HG03521 (cell line): ENCODE measurements at regions not wholly inside any gene's neighbourhood (a gene's known extent, or its start where the extent isn't known, plus 50 kb on each side); places are given as distances from the start of the nearest gene placed in this dataset.

Experiments used
- ATAC-seq: cut with Tn5 transposase; IDR thresholded peaks from one replicate; pipeline ENCODE4 v1.9.1; 2021; ENCODE audit warnings: mild to moderate bottlenecking, moderate library complexity; ENCODE audit not compliant: unreplicated experiment

DNA sequence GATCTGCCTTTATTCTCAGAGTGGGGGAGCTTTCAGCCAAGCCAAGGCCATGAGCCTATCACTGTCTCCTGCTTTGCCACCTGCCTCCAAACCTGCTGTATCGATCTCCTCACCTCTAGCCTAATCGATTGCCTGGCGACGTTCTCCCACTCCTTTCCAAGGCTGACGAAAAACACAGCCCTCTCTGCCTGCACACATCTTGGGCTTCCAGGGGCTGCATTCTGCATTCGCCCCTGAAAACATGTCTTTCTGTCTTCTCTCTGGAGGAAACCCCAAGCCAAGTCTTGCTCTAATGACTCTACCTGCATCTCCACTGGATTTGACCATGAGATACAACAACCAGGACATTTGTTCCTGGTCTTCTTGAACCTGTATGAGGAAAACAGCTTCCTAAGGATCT is 540.7 kb downstream of the BCL11B start:
- no peak for ATAC-seq

DNA sequence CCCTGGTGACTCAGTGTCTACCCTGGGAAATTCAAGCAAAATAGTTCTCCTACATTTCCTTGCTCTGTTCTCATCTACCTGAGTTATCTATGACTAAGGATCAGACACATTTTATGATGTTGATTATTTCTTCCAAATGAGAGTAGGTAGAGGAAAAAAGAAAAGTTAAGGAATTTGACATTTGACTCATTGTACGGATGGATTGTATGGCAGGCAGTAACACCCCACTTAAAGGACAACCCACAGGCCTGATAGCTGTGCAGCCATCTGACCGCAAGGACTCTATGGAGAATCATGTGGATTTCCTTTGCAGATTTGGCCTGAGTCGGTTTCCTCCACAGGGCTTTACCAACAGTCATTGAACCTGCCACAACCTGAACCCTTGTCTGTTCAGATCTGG is 540.3 kb downstream of the BCL11B start:
- no peak for ATAC-seq

DNA sequence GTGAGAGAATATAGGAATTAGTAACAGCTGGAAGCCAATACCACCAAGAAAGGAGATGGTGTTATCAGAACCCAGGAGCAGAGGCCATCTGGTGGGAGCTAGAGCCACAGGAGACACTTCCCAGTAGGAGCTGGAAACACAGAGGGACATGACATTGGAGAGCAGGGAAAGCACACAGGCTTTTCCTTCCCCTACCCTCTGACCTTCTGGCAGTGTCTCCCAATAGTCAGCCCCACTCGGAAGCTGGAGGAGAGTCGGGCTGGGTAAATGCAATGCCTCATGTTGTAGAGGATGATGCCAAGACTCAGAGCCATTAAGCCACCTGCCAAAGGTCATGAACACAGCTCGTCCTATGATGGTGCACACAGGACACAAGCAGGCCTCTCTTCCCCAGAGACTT is 538.5 kb downstream of the BCL11B start:
- no peak for ATAC-seq

DNA sequence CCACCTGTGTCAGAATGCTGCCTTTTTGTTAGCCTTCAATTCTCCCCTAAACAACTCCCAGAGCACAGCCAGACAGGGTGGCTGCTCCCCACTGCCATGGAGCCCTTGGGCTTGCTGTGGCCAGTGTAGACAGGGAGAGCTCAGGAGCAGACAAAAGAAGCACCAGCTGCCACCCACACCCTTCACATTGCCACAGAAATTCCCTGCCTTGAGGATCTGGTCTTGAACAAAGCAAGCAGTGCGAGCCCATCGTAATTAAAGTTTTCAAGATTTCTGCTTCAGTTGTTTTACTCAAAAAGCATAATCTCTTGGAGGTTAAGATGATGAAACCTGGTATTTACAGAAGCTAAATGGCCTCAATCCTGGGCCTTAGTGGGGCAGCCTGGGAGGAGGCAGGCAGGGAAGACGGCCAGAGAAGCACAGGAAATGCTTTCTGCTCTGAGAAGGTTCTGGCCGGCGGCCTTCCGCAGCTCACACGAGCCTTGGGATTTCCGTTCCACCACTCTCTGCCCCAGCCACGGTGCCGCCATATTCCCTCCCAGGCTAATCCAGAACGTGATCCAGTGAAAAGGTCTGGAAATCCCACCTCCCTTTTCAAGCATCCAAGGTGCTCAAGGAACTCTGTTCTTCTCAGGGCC is 535.2 kb downstream of the BCL11B start:
- no peak for ATAC-seq

DNA sequence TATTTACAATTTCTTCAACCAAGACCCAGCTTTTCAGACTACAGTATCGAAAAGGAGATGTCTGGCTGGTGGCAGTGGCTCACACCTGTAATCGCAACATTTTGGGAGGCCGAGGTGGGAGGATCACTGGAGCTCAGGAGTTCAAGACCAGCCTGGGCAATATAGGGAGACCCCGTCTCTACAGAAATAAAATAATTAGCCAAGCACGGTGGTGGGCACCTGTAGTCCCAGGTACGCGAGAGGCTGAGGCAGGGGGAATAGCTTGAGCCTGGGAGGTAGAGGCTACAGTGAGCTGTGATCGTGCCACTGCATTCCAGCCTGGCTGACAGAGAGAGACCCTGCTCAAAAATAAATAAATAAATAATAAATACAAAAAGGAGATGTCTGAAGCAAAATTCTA is 530.5 kb downstream of the BCL11B start:
- no peak for ATAC-seq

DNA sequence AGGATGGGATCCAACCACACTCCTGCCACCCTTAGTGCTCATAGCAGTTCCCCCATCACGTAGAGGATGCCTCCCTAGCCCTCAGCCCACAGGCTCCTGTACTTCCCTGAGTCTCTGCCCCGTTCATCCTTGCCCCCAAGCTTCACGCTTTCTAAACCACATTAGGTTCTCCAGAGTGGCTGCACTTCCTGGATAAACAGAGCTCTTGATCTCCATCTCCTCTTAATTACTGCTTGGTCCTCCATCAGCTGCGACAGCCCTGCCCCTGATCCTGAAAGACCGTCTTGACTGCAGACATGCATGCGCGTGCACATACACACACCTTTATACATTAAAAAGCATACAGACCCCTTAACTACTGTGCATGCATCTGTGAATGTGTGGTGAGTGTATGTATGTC is 530.0 kb downstream of the BCL11B start:
- ATAC-seq = no peak

DNA sequence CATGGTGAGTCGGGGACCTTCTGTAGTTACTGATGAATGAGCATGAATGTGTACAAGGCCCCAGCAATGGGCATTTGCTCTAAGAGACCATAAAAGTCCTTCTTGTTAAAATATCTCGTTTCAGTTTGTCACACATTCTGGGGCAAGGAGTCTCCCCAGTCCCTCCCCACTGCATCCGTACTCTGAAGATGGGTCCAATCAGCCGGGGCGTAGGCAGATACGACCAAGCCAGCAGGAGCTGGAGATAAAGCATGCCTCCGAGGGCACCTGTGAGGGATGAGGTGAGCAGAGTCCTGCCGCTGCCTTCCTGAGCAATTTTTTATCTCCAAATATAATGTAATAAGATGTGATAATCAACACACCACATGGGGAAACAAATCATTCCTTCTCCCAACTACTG is 528.5 kb downstream of the BCL11B start:
- ATAC-seq = no peak

DNA sequence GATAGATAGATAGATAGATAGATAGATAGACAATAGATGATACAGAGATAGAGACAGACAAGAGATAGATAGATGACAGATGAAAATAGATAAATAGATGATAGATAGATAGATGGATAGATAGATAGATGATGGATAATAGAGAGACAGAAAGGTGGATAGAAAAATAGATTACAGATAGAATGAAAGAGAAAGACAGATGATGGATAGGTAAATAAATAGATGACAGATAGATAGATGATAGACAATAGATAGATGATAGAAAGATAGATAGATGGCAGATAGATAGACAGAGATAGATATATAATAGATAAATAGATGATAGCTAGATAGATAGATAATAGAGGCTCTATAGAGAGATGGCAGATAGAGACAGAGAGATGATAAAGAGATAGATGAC is 523.0 kb downstream of the BCL11B start:
- no peak for ATAC-seq

DNA sequence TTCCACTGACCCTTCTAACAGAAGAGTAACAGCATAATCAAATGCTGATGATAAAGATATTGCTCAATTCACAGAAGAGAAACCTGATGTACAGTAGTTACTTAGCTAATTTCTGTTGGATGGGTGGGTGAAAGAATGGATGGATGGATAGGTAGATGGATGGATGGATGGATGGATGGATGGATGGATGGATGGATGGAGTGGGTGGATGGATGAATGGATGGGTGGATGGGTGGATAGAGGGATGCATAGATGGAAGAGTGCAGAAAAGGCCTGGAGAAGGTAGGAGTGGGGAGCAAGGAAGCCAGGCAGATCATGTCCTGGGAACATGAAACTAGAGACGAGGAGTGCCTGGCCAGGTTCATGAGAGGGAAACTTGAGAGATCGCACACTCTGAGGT is 520.9 kb downstream of the BCL11B start:
- no peak for ATAC-seq

DNA sequence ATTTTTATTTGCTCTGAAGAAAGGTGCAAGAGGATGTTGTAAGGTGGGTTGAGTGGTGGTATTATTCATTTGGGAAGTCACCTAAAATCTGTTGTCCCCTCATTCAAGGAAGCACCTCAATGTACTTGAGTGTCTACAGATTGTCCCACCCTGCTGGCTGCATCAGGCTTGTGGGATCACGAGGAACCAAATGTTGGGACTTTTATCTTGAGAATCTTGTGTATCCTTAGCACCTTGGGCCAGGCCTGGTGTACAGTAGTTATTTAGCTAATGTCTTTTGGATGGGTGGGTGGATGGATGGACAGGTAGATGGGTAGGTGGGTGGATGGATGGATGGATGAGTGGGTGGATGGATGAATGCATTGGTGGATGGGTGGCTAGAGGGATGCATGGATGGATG is 519.3 kb downstream of the BCL11B start:
- no peak for ATAC-seq

DNA sequence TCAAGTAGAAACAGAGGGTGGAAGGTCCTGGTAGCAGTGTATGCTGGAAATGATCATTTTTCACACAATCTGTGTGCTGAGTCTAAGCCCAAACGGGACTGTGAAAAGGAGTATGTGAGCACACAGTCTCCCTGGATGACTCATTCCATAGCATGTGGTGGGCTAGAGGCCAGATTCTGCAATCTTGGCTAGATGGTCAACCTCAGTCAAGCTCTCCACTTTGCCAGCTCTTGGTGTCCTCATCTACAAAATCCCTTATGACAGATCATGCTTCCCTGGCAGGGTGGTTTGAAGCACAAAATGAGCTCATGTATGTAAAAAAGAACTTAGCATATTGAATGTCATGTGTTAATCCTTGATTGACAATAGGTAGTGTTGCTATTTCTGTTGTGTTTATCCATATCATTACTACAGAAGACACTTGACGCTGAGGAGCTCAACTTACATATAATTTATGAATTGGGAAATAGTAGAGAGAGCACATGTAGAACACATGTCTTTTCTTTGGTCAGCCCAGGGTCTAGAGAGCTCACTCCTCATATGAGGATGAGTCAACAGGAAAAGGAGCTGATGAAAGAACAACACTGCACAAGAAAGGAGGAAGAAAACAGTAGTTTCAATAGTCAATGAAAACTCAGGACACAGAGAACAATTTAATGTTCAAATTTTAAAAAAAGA is 517.5 kb downstream of the BCL11B start:
- ATAC-seq = no peak

DNA sequence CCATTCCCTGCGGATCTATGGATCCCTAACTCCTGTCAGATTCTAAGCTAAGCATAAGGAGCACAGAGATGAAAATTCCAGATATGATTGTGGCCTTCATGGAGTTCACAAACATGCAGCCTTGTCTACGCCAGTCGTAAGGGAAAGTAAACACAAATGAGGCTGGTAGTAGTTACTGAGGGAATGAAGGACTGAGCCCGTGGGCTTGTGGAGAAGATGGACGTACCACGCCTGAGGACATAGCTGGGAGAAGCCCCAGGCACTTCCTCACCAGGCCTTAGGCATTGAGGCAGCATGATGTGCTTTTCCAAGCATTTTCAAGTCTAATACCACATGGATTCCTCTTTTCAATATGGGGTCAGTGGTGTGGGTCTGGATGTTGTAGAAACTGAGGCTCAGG is 515.2 kb downstream of the BCL11B start:
- ATAC-seq = no peak

DNA sequence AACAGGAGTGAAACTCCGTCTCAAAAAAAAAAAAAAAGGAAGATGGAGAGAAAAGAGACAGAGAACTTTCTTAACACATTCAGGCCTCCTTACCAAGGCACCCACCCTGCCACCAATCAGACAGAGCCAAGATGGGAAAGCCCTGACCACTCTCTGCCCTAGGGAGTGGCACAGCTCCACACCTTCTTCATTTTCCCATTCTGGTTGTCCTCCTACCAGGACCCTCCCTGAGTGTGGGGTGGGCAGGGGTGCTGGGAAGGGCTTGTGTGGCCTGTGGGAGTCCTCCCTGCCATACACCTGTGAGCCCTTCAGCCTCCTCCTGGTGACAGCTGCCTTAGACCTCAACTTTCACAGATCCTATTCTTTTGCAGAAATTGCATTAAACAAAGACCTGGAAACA is 513.6 kb downstream of the BCL11B start:
- no peak for ATAC-seq

DNA sequence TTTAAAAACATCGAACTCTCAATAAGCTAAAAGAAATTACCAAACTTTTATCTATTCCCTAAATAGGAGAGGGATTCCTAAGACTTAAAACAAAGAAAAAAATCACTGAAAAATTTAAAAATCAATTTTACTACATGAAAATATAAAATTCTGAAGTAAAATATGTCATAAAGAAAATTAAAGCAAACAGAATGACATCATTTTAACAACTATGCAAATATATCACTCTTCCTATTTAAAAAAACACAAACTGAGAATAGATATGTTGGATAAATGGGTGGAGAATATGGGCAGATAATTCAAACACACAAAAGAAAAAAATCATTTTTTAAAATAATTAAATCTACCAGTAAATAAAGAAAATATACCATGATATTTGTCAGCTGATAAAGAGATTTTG is 510.0 kb downstream of the BCL11B start:
- no peak for ATAC-seq

DNA sequence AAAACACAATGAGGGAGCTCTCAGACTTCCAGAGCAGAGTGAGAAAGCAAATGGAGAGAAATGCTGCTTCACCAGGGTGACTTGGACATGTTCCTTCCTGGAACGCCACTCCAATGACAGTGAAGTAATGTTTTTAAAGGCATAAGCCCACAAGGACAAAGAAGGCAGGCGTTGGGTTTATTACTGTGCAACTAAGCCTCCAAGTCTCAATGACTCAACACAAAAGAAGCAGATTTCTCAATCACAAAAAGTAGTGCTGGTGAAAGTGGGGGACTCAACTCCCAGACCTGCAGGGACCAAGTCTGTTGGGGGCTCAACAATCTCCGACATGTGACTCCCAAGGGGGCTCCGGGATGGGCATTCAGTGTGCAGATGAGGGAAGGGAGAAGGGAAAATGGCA is 505.2 kb downstream of the BCL11B start:
- no peak for ATAC-seq

DNA sequence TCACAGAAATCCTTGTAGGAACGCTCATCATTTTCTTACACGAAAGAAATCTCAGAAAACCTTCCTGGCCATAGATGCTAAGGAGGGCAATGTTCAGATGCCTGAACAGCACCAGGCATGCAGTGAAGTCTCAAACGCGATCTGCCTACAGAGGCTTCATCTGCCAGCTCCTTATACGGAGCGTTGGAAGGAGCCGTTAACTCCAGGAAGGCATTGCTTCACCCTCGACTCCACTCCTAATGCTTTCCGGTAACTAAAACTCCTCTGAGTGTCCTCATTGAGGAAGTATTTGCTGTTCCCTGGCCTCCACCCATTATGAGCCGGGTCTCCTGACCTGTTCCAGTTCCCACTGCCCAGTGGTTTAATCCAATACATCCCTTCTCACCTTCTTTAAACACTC is 502.7 kb downstream of the BCL11B start:
- no peak for ATAC-seq

DNA sequence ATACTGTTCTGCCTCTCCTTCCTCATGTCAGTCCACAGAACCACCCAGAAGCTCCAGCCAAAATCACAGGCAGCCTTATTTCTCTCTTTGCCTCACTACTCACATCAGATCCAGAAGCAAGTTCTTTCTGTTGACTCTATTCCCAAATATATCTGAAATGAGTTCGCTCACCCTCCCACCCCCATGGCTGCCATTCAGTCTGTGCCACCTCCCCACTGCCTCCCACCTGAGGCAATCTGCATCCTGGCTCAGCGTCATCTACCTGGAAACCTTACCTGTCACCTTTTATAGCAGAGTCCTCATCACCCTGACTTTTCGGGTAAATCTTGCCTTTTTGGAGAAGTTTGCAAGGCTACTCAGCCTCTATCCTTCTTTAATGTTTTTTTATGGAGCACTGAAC is 501.8 kb downstream of the BCL11B start:
- no peak for ATAC-seq

DNA sequence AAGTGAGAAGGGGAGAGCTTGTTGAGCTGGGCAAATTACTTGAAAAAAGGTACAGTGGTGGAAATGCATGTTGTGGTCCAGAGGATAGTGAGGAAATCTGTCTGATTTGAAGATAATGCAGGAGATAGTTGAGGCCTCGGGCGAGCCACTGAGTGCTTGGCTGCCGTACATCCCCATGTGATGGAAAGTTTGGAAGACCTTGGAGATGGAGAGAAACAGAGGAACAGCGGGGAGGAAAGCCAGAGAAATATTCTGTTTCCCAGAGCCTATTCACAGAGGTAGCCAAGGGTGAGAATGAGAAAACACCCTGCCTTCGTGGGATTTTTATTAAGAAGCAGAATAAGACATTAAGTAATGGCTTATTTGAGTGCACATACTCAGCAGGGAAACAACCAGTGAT is 498.2 kb downstream of the BCL11B start:
- no peak for ATAC-seq

DNA sequence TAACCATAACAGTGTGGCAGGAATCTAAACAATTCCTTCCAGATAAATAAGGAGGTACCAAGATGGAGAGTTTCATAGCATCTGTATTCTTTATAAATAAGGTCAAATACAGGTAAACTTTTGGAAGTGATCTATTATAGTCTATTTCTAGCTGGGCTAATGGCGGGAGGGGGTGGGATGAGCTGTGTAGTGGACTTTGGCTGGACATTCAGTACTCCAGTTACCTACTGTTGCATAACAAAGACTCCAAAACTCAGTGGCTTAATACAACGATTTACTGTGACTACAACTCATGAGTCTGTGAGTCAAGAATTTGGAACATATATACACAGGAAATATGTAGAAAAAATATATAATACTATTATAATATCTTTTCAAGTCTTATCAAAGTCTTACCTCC is 496.1 kb downstream of the BCL11B start:
- no peak for ATAC-seq

DNA sequence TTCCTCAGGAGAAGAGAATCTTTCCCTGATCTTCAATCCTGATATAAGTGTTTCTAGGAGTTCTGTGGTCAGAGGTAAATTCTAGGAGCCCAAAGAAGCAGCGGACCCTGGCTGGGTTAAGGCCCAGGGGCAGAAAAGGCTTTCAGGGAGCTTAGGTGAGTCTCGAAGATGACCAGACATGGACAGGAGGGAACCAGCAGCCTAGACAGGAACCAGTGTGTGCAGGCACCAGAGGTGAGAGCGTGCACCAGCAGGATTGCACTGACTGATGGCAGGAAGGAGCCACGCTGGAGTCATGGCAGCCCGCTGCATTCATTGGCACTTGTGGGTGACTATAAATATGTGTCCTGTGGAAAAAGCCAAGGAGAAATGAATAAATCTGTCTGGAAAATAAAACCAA is 489.9 kb downstream of the BCL11B start:
- ATAC-seq = no peak

DNA sequence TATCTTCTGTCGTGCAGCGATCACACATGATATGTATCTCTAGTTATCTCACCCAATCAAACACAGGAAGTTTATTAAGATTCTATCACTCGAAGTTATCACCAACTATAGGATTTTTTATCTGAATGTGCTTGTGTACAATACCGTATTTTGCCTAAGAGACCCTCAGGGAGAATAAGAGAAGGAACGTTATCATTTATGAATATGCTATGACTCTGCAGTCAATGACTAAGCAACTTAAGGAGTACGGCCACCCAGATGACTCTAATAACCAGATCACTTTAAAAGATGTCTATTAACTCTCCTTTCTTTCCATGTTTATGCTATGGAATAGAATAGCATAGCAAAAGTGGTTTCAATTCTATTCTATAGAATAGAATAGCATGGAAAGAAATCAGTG is 486.4 kb downstream of the BCL11B start:
- ATAC-seq = no peak

DNA sequence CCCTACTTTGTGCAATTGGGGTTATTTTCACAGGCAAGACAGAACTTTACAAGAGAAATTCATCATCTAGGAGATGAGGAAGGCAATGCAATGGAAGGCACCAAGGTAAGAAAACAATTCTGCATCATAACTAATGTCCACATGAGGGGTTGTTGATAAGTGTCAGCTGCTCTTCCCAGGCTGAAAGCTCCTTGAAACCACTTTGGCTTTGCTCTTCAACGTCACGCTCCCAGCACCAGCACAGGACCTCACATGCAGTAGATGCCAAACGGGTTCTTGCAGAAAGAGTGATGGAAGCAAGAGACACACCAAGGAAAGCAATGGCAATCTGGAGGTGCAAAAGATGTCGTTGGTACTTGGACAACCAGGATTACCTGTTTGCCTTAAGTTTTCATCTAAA is 485.5 kb downstream of the BCL11B start:
- ATAC-seq = no peak

DNA sequence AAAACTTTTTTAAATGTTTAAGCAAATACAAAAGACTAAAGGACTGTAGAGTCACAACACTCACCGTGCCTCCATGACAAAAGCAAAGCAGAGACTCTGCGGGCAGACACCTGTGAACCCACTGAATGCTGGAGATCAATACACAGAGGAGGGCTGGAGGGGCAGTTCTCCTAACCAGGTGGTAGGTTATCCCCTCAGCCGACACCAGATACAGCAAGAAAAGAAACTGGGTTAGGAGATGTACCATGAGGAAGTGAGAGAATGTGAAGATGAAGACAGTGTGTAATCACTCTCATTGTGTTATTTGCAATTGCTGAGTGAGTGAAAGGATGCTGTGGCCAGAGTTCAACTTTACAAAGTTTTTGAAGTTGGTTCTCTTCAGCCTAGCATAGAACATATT is 480.3 kb downstream of the BCL11B start:
- no peak for ATAC-seq
